Spinal cord (tissue), 9 donors: ENCODE measurements at regions not wholly inside any gene's neighbourhood (a gene's known extent, or its start where the extent isn't known, plus 50 kb on each side); places are given as distances from the start of the nearest gene placed in this dataset.

ENCODE experiments used
- DNase-seq, 6 donors: peaks; one replicate each; pipeline versions ENCODE4 v3.0.0 to v3.0.0-alpha.2; 2013 to 2015; ENCODE audit warnings: low spot score in 6 of 6, low read depth in 4 of 6
- H3K27ac ChIP-seq: one replicate; pipeline ENCODE4 v1.5.1; 2013; ENCODE audit warnings: low read depth, low read length, control low read depth
- H3K27me3 ChIP-seq: one replicate; pipeline ENCODE4 v1.6.1; 2013; ENCODE audit warnings: low read length; ENCODE audit not compliant: control insufficient read depth, insufficient read depth
- H3K36me3 ChIP-seq: one replicate; pipeline ENCODE4 v1.6.1; 2013; ENCODE audit warnings: low read length; ENCODE audit not compliant: control insufficient read depth, insufficient read depth
- H3K4me1 ChIP-seq: one replicate; pipeline ENCODE4 v1.6.1; 2013; ENCODE audit warnings: low read length; ENCODE audit not compliant: control insufficient read depth, insufficient read depth
- H3K4me3 ChIP-seq: one replicate; pipeline ENCODE4 v1.5.1; 2013; ENCODE audit warnings: low read depth, low read length, control low read depth
- H3K9me3 ChIP-seq: one replicate; pipeline ENCODE4 v1.6.1; 2013; ENCODE audit warnings: low read length; ENCODE audit not compliant: control insufficient read depth, insufficient read depth
- WGBS: methylation state at CpG from one replicate; pipeline ENCODE4 v1.1.5; 2013; ENCODE audit warnings: missing lambda C conversion rate; ENCODE audit not compliant: insufficient coverage; 5-methylcytosine and 5-hydroxymethylcytosine counted together
- donor health status: healthy.

DNA sequence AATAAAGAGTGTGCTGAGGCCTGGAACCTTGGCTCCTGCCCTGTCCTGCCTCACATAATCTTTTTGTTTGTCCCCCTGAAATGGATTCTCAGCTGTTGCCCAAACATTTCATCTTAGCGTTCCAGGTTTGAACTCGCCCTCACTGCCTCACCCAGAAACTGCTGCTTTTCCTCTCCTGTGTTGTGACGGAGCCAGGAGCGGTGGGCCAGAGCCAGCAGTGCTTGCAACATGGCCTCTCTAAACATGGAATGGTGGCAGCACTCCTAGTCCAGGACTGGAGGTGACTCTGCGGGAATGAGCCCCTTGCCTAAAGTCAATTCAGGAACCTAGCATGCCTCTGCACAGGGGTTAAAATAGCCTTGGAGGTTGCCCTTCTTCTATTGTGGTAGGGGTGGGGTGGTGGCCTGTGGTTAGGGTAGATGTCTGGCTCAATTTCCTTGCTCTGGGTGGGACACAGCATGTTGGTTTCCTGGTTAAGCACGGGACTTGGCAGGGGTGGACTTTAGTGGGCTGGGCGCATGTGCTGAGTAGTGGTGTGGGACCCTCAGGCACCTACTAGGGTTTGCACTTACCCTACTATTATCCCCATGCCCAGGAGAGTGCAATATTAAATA is 101.6 kb downstream of the SLC25A46 start:
- no peak for DNase-seq
- Histone ChIP-seq H3K36me3 (no peaks in the 10 kb centered on the region), H3K9me3 (no peaks in the 10 kb centered on the region), H3K4me1 (no peaks in the 10 kb centered on the region), H3K27me3 (no peaks in the 10 kb centered on the region), H3K27ac (no peak overlapping the region), H3K4me3 (no peak overlapping the region)
- 72% methylated on average over 5 of the region's 7 CpGs for WGBS

DNA sequence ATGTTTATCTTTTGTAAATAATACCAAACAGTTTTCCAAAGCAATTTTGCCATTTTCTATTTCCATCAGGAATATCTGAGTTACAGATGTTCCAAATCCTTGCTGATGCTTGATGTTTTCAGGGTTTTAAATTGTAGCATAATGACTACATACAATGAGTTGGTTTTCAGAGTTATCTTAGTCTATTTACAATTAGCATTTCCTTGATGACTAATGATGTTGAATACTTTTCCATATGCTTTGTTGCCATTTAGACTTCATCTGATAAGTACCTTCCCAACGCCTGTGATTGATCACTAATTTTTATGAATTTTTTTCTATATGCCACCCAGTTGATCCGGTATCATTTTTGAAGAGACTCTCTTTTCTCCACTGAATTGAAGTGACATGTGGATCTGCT is 102.3 kb downstream of the SLC25A46 start:
- H3K4me3 ChIP-seq = no peak overlapping the region
- no peak overlapping the region for H3K27ac ChIP-seq
- H3K9me3 ChIP-seq = no peaks in the 10 kb centered on the region
- H3K27me3 ChIP-seq = no peaks in the 10 kb centered on the region
- H3K4me1 ChIP-seq = no peaks in the 10 kb centered on the region
- no peak for DNase-seq
- no peaks in the 10 kb centered on the region for H3K36me3 ChIP-seq
- WGBS = no CpG with 5 or more reads among the region's 2 CpGs

DNA sequence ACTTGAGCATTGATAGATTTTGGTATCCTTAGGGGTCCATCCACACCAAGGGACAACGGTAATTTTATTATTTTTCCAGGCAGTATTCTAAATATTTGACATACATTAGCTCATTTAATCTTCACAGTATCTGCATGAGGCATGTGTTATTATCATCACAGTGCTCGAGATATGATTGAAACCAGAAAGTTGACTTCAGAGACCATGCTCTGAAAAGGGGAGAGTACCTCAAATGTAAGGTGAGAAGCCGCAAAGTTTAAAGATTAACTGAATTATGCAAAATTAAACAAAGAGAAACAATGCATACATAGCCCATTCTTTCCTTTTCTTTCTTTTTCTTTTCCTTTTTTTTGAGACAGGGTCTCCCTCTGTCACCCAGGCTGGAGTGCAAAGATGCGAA is 104.1 kb downstream of the SLC25A46 start:
- H3K36me3 ChIP-seq = no peaks in the 10 kb centered on the region
- H3K9me3 ChIP-seq = no peaks in the 10 kb centered on the region
- H3K27me3 ChIP-seq = no peaks in the 10 kb centered on the region
- H3K27ac ChIP-seq = no peak overlapping the region
- H3K4me1 ChIP-seq = no peaks in the 10 kb centered on the region
- WGBS = 100% methylated on average over 1 of the region's 4 CpGs
- no peak overlapping the region for H3K4me3 ChIP-seq
- no peak for DNase-seq

DNA sequence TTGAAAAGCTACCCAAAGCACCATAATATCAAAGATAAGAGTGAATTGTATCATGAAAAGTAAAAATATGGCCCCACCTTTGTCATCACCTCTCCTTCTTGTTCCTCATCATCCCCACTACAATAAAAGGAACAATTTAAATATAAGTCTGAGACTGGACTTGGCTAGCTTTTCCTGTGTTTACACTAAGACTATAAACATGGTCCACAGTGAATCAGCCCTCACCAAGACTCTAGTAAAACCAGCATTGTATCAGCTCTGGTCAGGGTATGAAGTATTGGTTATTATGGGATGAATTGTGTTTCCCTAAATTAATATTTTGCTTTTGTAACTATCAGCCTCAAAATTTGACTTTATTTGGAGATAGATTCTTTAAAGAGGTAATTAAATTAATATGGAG is 105.4 kb downstream of the SLC25A46 start:
- Histone ChIP-seq H3K4me3 (no peak overlapping the region), H3K36me3 (no peaks in the 10 kb centered on the region), H3K4me1 (no peaks in the 10 kb centered on the region), H3K27ac (no peak overlapping the region), H3K9me3 (no peaks in the 10 kb centered on the region), H3K27me3 (no peaks in the 10 kb centered on the region)
- DNase-seq = no peak

DNA sequence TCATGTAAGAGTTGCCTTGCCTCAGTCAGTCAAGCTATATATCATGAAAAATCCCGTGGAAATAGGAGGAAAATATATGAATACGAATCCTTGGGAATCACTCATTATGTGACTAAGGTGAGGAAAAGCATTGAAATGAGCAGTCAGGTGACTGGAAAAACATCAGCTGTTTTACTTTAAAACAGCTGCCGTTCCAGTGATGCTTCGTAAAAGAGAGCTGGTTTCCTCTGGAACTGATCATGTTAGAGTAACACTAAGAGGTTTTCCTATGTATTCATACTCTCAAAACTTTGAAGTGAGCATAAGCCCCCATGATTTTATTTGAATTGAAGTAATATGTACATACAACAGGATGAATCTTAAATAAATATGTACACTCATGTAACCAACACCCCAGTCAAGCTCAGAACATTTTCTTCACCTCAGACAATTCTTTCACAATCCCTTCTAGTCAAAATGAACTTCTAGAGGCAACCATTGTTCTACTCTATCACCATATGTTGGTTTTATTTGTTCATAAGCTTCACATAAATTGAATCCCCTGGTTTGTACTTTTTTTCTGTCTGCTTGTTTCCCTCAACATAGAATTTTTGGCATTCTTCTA is 107.7 kb downstream of the SLC25A46 start:
- 100% methylated on average over 3 of the region's 4 CpGs for WGBS
- Histone ChIP-seq H3K27me3 (no peaks in the 10 kb centered on the region), H3K9me3 (no peaks in the 10 kb centered on the region), H3K36me3 (no peaks in the 10 kb centered on the region), H3K4me1 (no peaks in the 10 kb centered on the region), H3K4me3 (no peak overlapping the region), H3K27ac (no peak overlapping the region)
- no peak for DNase-seq

DNA sequence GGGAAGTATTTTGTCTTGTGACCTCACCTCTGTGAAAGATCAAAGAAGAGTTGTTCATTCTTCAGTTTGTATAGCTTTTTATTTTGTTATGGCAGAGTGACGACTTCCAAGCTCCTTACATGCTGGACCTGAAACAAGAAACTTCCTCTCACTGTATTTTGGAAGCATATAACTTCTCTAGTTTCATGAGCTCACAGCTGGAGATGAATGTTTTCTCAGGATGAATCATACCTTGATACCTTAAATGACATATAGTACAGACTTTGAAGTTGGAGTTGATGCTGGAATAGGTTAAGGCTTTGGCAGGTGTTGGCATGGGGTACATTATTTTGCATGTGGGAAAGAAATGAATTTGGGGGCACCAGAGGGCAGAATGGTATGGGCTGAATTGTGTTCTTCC is 112.5 kb downstream of the SLC25A46 start:
- H3K27ac ChIP-seq = no peak overlapping the region
- no peaks in the 10 kb centered on the region for H3K27me3 ChIP-seq
- DNase-seq = no peak
- no peaks in the 10 kb centered on the region for H3K4me1 ChIP-seq
- no peaks in the 10 kb centered on the region for H3K36me3 ChIP-seq
- WGBS = no CpG with 5 or more reads among the region's 1 CpG
- H3K4me3 ChIP-seq = no peak overlapping the region
- H3K9me3 ChIP-seq = no peaks in the 10 kb centered on the region

DNA sequence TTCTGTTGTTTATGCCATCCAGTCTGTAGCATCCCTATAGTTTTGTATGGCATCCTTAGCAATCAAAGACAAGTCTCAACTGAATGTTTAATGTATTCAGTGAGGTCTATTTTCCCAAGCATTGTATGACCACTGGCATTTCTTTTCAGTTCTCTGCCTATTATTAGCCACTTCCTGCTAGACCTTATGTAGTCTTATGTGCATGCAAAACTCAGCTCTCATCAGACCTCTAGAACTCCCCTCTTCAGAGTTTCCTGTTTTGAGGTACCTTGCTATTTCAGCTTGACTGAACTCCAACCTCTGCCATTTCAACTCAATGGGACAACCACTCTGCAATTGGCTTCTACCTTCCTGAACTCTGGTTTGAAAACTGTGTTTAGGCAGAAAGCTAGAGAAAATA is 113.2 kb downstream of the SLC25A46 start:
- Histone ChIP-seq H3K36me3 (no peaks in the 10 kb centered on the region), H3K9me3 (no peaks in the 10 kb centered on the region), H3K27ac (no peak overlapping the region), H3K4me1 (no peaks in the 10 kb centered on the region), H3K4me3 (no peak overlapping the region), H3K27me3 (no peaks in the 10 kb centered on the region)
- DNase-seq = no peak

DNA sequence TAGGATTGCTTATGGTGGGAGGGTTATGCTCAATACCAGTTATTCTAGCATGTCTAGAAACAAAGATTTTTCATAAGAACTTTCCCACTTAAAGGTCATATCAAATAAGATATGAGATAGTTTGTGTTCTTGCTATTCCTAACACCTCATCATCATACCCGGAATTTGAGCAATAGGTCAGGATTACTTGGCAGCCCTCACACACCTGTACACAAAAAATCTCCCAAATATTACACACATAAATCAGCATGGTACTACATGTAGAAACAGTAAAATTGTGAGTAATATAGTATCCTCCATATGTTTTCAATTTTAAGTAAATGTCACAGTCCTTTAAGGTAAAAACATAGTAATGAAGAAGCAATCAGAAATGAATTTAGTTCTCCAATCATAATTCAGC is 113.7 kb downstream of the SLC25A46 start:
- no peaks in the 10 kb centered on the region for H3K9me3 ChIP-seq
- no peak overlapping the region for H3K4me3 ChIP-seq
- no peak overlapping the region for H3K27ac ChIP-seq
- WGBS = no CpG with 5 or more reads among the region's 1 CpG
- no peak for DNase-seq
- no peaks in the 10 kb centered on the region for H3K36me3 ChIP-seq
- no peaks in the 10 kb centered on the region for H3K27me3 ChIP-seq
- no peaks in the 10 kb centered on the region for H3K4me1 ChIP-seq

DNA sequence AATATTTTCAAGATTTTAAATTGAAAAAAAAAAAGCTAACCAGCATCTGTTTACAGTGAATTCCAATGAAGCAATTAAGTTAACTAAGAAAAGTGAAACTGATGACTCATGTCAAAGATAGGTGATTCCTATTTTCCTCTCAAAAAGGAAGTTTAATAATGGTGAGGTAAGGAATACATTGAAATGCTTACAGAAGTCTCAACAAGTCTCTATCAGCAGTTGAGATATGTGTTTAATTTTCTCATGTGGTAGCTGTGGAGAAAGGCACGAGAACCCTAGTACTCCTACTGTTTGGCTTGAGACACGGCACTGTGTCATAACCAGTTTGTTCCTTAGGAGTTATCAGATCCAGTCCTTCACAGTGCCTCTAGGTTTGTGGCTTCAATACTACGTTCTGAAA is 114.5 kb downstream of the SLC25A46 start:
- no peak for DNase-seq
- H3K27me3 ChIP-seq = no peaks in the 10 kb centered on the region
- H3K4me1 ChIP-seq = no peaks in the 10 kb centered on the region
- H3K36me3 ChIP-seq = no peaks in the 10 kb centered on the region
- no peaks in the 10 kb centered on the region for H3K9me3 ChIP-seq
- no peak overlapping the region for H3K4me3 ChIP-seq
- 100% methylated on average over 2 of the region's 3 CpGs for WGBS
- H3K27ac ChIP-seq = no peak overlapping the region

DNA sequence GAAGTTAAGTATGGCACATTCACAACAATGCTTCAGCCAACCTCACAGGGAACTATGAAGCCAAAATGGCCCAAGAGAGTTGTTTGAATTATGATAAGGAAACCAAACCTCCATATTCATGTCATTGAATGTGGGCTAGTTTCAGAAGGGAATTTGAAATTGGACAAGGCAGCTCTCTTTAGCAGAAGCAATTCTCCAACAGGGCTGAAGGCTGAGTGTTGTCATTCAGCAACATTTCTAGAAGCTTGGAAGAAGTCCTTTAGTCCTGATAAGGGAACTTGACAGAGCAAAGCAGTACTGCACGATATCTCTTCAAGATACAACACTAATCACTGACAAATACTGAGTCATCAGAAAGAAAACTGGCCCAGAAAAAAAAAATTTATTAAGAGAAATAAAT is 115.4 kb downstream of the SLC25A46 start:
- Histone ChIP-seq H3K36me3 (no peaks in the 10 kb centered on the region), H3K27me3 (no peaks in the 10 kb centered on the region), H3K27ac (no peak overlapping the region), H3K4me1 (no peaks in the 10 kb centered on the region), H3K9me3 (no peaks in the 10 kb centered on the region), H3K4me3 (no peak overlapping the region)
- DNase-seq = no peak
- no CpG with 5 or more reads among the region's 1 CpG for WGBS
